GM12892 (cell line): ENCODE measurements at regions not wholly inside any gene's neighbourhood (a gene's known extent, or its start where the extent isn't known, plus 50 kb on each side); places are given as distances from the start of the nearest gene placed in this dataset.

ENCODE experiments used
- DNase-seq: peaks from one replicate; pipeline ENCODE4 v3.0.0; 2011; ENCODE audit not compliant: insufficient read length
- FAIRE-seq: peaks from 2 replicates; lab custom pipeline; 2011; peaks lifted over from hg19 to GRCh38; lab: Jason Lieb, UNC
- POLR2A ChIP-seq: IDR thresholded peaks from 2 replicates; pipeline ENCODE4 v1.6.1; 2011; ENCODE audit warnings: low read depth, low read length, control low read depth
- POLR2AphosphoS5 ChIP-seq: IDR thresholded peaks from 2 replicates; pipeline ENCODE4 v1.6.1; 2011; ENCODE audit warnings: low read depth, low read length, control low read depth
- TAF1 ChIP-seq: IDR thresholded peaks from 2 replicates; pipeline ENCODE4 v1.6.1; 2011; ENCODE audit warnings: low read depth, mild to moderate bottlenecking, control low read depth, low read length, borderline replicate concordance

GRCh38 chr11:116631201-116631600 is 141.6 kb downstream of the BUD13 start:
- FAIRE-seq (no peak), DNase-seq (no peak)
- TF ChIP-seq POLR2AphosphoS5 (no peak), POLR2A (no peak), TAF1 (no peak)

DNA sequence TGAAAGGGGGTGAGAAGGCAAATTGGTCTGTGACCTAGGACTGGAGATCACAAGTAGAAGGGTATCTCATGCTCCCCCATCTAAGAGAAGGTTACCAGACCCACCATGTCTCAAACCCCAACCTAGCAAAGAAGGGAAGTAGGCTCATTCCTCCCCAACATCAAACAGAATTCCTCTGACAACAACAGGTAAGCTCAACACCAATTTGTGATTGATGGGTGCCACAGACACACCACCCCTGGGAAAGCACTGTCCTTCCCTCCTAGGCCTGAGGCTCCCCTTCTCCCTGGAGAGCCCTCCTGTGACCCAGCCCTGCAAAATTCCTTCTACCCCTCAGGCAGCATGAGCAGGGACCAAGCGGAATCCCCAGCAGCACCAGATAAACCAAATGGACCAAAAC is 154.3 kb downstream of the BUD13 start:
- peak; percentile 51 for FAIRE-seq
- TF ChIP-seq POLR2AphosphoS5 (no peak), TAF1 (no peak), POLR2A (no peak)
- no peak for DNase-seq

DNA sequence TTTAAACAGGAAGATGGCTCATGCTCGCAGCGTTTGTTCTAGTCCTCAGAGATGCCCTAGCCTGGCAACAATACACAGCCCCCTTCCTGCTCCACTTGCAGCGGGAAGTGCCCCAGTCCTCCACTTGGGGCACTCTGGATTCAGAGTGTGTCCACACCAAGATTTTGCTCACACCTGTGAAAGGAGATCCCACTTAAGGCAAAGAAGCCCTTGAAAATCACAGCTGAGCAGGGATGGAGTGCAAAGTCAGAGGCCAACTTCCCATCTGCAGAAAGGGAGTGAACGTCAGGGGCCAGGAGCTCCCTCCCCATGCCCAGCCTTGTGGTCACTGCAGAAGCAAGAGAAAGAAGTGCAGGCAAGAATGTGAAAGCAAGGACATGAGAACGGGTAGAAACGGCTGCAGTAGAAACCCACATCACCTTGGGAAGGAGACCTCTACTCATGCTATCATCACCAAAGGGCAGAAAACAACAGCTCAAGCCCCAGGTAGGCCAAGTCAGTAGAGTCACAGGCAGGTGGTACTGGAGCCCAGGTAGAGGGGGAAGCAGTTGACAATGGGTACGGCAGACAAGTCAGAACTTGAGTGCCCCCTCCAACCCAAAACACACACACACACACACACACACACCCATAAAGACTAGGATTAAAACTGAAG is 157.4 kb downstream of the BUD13 start:
- no peak for FAIRE-seq

GRCh38 chr11:116614306-116615210 is 158.2 kb downstream of the BUD13 start:
- no peak for TF ChIP-seq POLR2A
- no peak for TF ChIP-seq TAF1
- TF ChIP-seq POLR2AphosphoS5: no peak
- FAIRE-seq: no peak
- no peak for DNase-seq

More for the DNA sequence above, 157.4 kb downstream of the BUD13 start:
- TF ChIP-seq TAF1 (no peak), POLR2A (no peak), POLR2AphosphoS5 (no peak)
- no peak for DNase-seq

GRCh38 chr11:116613206-116613875 is 159.4 kb downstream of the BUD13 start:
- DNase-seq (no peak), FAIRE-seq (no peak)
- TF ChIP-seq POLR2A (no peak), TAF1 (no peak), POLR2AphosphoS5 (no peak)

GRCh38 chr11:116611998-116612620 is 160.7 kb downstream of the BUD13 start:
- FAIRE-seq (no peak), DNase-seq (no peak)
- TF ChIP-seq TAF1 (no peak), POLR2A (no peak), POLR2AphosphoS5 (no peak)

- no peak for TF ChIP-seq TAF1
- TF ChIP-seq POLR2A: no peak
- TF ChIP-seq POLR2AphosphoS5: no peak
- FAIRE-seq (no peak), DNase-seq (no peak)
These were observed 162.6 kb downstream of the BUD13 start for GRCh38 chr11:116610190-116610589.

DNA sequence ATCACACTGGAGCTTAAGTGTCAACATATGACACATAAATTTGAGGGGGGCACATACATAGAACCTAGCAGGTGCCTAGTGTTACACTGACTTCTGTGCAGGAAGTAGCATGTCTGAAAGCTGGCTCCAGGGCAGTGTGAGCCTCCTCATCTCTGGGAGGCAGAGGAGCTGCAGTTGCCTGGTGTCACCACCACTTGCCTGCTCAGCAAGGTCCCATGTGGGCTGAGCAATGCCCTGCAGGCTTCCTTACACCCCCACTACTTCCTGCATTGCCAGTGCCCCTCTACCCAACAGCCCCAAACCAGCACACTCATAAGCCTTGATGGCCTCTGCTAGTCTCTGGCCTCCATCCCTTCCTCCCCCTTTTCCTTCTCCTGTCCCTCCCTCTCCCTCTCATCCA is 165.8 kb downstream of the BUD13 start:
- TF ChIP-seq POLR2A (no peak), TAF1 (no peak), POLR2AphosphoS5 (no peak)
- FAIRE-seq: no peak
- no peak for DNase-seq

GRCh38 chr11:116605543-116606459 is 167.0 kb downstream of the BUD13 start:
- TF ChIP-seq POLR2AphosphoS5: no peak
- TF ChIP-seq TAF1: no peak
- TF ChIP-seq POLR2A: no peak
- peak; percentile 61 for FAIRE-seq
- DNase-seq: no peak

- DNase-seq (no peak), FAIRE-seq (no peak)
- no peak for TF ChIP-seq POLR2A
- TF ChIP-seq TAF1: no peak
- no peak for TF ChIP-seq POLR2AphosphoS5
These were observed 169.0 kb downstream of the BUD13 start for GRCh38 chr11:116603728-116604323.
